ENCODE measurements at regions not wholly inside any gene's neighbourhood (a gene's known extent, or its start where the extent isn't known, plus 50 kb on each side); places are given as distances from the start of the nearest gene placed in this dataset.

- TF ChIP-seq CTCF (IDR thresholded peaks at IDR 0.05) (no peak), POLR2A (IDR thresholded peaks at IDR 0.05; ENCODE audit: low read length) (no peak), RAD21 (conservative IDR thresholded peaks at IDR 0.05 in 1 of 2, IDR thresholded peaks at IDR 0.05 in 1 of 2) (no peak), RFX5 (IDR thresholded peaks at IDR 0.05) (no peak), EP300 (IDR thresholded peaks at IDR 0.05) (no peak), MAX (IDR thresholded peaks at IDR 0.05) (no peak)
These were observed 1090.6 kb downstream of the SLC6A15 start for GRCh38 chr12:83821967-83822366.

Data from A549 (cell line).